Astrocyte (in vitro differentiated cells and primary cell): ENCODE measurements at regions not wholly inside any gene's neighbourhood (a gene's known extent, or its start where the extent isn't known, plus 50 kb on each side); places are given as distances from the start of the nearest gene placed in this dataset.

Experiments used
- EZH2 ChIP-seq: IDR thresholded peaks from 2 replicates; pipeline ENCODE4 v1.6.1; 2012; ENCODE audit warnings: mild to moderate bottlenecking, low read length, inconsistent platforms; ENCODE audit not compliant: insufficient read depth
- TF ChIP-seq, protein P1 (sequence below): IDR thresholded peaks from 2 replicates; pipeline ENCODE4 v1.5.1; 2011; ENCODE audit warnings: low read depth, mild to moderate bottlenecking, inconsistent platforms, low read length, moderate library complexity; ENCODE audit not compliant: insufficient read depth

DNA sequence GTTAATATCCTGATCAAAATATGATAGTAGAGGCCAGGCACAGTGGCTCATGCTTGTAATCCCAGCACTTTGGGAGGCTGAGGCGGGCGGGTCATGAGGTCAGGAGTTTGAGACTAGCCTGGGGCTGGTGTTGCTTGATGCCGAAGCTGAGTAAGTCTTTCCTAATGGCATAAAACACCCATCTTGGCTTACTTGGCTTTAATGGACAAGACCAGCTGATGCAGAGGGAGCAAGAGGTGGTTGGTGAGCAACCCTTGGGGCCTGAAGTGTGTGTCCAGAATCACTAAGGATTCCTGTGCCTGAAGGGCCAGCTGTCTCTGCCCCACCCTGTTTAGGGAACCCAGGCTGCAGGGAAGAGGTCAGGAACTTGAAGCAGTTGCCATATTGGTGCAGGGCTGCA is 217.2 kb downstream of the ARL4C start:
- TF ChIP-seq, protein P1, sequence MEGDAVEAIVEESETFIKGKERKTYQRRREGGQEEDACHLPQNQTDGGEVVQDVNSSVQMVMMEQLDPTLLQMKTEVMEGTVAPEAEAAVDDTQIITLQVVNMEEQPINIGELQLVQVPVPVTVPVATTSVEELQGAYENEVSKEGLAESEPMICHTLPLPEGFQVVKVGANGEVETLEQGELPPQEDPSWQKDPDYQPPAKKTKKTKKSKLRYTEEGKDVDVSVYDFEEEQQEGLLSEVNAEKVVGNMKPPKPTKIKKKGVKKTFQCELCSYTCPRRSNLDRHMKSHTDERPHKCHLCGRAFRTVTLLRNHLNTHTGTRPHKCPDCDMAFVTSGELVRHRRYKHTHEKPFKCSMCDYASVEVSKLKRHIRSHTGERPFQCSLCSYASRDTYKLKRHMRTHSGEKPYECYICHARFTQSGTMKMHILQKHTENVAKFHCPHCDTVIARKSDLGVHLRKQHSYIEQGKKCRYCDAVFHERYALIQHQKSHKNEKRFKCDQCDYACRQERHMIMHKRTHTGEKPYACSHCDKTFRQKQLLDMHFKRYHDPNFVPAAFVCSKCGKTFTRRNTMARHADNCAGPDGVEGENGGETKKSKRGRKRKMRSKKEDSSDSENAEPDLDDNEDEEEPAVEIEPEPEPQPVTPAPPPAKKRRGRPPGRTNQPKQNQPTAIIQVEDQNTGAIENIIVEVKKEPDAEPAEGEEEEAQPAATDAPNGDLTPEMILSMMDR = no peak
- TF ChIP-seq EZH2 = no peak
